SK-N-MC (cell line): ENCODE measurements at regions not wholly inside any gene's neighbourhood (a gene's known extent, or its start where the extent isn't known, plus 50 kb on each side); places are given as distances from the start of the nearest gene placed in this dataset.
"Not testable (repeated sequence)": the region's sequence is repeated elsewhere in the genome, so short reads cannot be mapped to it uniquely, and the experiment has no call there.

Source experiments
- DNase-seq: peaks from one replicate; pipeline ENCODE4 v3.0.0-alpha.2; 2011; ENCODE audit warnings: low read depth, low spot score
- H3K27ac ChIP-seq: fragments of 200-600 bp; sonication (generic); 2 replicates; pipeline ENCODE4 v1.5.1; 2016; ENCODE audit warnings: mixed run types
- H3K36me3 ChIP-seq: fragments of 200-600 bp; sonication (generic); 2 replicates; pipeline ENCODE4 v1.6.1; 2017; ENCODE audit warnings: antibody characterized with exemption, low read length, mixed read lengths; ENCODE audit not compliant: insufficient read depth
- H3K4me3 ChIP-seq: fragments of 200-600 bp; sonication (generic); 2 replicates; pipeline ENCODE4 v1.5.1; 2016
- H3K9ac ChIP-seq: fragments of 200-600 bp; sonication (generic); 2 replicates; pipeline ENCODE4 v1.8.0; 2017; ENCODE audit warnings: mixed run types, mixed read lengths; ENCODE audit not compliant: insufficient read length
- H3K9me3 ChIP-seq: fragments of 200-600 bp; sonication (generic); 2 replicates; pipeline ENCODE4 v1.6.1; 2017; ENCODE audit warnings: low read depth, mild to moderate bottlenecking, antibody characterized with exemption, low read length, moderate library complexity, mixed read lengths
- EZH2 ChIP-seq: fragments of 200-600 bp; sonication (generic); IDR thresholded peaks from one replicate; pipeline ENCODE4 v1.6.1; 2017; ENCODE audit warnings: antibody characterized with exemption
- FOXP2 ChIP-seq: optimal IDR thresholded peaks from 2 replicates; pipeline ENCODE3; 2011; ENCODE audit warnings: mild to moderate bottlenecking, moderate library complexity; ENCODE audit not compliant: insufficient read depth; ENCODE audit errors: extremely low read length, control extremely low read depth
- POLR2AphosphoS5 ChIP-seq: IDR thresholded peaks from 2 replicates; pipeline ENCODE4 v1.6.1; 2012; ENCODE audit warnings: mild to moderate bottlenecking, low read depth, low read length, borderline replicate concordance

- Histone ChIP-seq H3K27ac (no peak overlapping the region), H3K9ac (no peak overlapping the region), H3K36me3 (no peaks in the 10 kb centered on the region), H3K9me3 (no peaks in the 10 kb centered on the region), H3K4me3 (no peak overlapping the region)
- DNase-seq, result no peak
- TF ChIP-seq POLR2AphosphoS5 (no peak), EZH2 (no peak), FOXP2 (no peak)
Observed at GRCh38 chrX:526295-527224, 104.0 kb upstream of the SHOX start.

- Histone ChIP-seq H3K9ac (no peak overlapping the region), H3K4me3 (no peak overlapping the region), H3K27ac (no peak overlapping the region), H3K9me3 (no peaks in the 10 kb centered on the region), H3K36me3 (no peaks in the 10 kb centered on the region)
- no peak for TF ChIP-seq FOXP2
- no peak for TF ChIP-seq EZH2
- TF ChIP-seq POLR2AphosphoS5, result no peak
- DNase-seq, result no peak
Observed at GRCh38 chrX:530726-531610, 99.6 kb upstream of the SHOX start.

- no peak overlapping the region for H3K9ac ChIP-seq
- no peak overlapping the region for H3K27ac ChIP-seq
- no peak overlapping the region for H3K4me3 ChIP-seq
- no peak for TF ChIP-seq POLR2AphosphoS5
- no peaks in the 10 kb centered on the region for H3K9me3 ChIP-seq
- no peak for DNase-seq
- H3K36me3 ChIP-seq, result no peaks in the 10 kb centered on the region
Observed at GRCh38 chrX:531611-531936, 99.0 kb upstream of the SHOX start.

GRCh38 chrX:534804-535203, 95.8 kb upstream of the SHOX start:
- no peak overlapping the region for H3K9ac ChIP-seq
- no peaks in the 10 kb centered on the region for H3K9me3 ChIP-seq
- no peak overlapping the region for H3K27ac ChIP-seq
- H3K36me3 ChIP-seq, result no peaks in the 10 kb centered on the region
- TF ChIP-seq FOXP2 (no peak), EZH2 (no peak), POLR2AphosphoS5 (no peak)
- no peak overlapping the region for H3K4me3 ChIP-seq
- no peak for DNase-seq

- Histone ChIP-seq H3K36me3 (no peaks in the 10 kb centered on the region), H3K9ac (no peak overlapping the region), H3K9me3 (no peaks in the 10 kb centered on the region), H3K27ac (no peak overlapping the region), H3K4me3 (no peak overlapping the region)
- TF ChIP-seq FOXP2 (no peak), EZH2 (no peak), POLR2AphosphoS5 (no peak)
- no peak for DNase-seq
Observed at GRCh38 chrX:536616-537015, 94.0 kb upstream of the SHOX start.

GRCh38 chrX:537151-537550, 93.4 kb upstream of the SHOX start:
- Histone ChIP-seq H3K4me3 (no peak overlapping the region), H3K9ac (no peak overlapping the region), H3K27ac (no peak overlapping the region), H3K9me3 (no peaks in the 10 kb centered on the region), H3K36me3 (no peaks in the 10 kb centered on the region)
- no peak for DNase-seq
- no peak for TF ChIP-seq EZH2
- no peak for TF ChIP-seq FOXP2
- no peak for TF ChIP-seq POLR2AphosphoS5

- no peaks in the 10 kb centered on the region for H3K9me3 ChIP-seq
- no peak overlapping the region for H3K9ac ChIP-seq
- TF ChIP-seq POLR2AphosphoS5, result no peak
- no peak for TF ChIP-seq FOXP2
- no peak for TF ChIP-seq EZH2
- DNase-seq, result no peak
- H3K36me3 ChIP-seq, result no peaks in the 10 kb centered on the region
- H3K27ac ChIP-seq, result no peak overlapping the region
- H3K4me3 ChIP-seq, result no peak overlapping the region
Observed at GRCh38 chrX:538311-538710, 92.3 kb upstream of the SHOX start.

GRCh38 chrX:541006-541405, 89.6 kb upstream of the SHOX start:
- not testable (repeated sequence) for H3K9ac ChIP-seq, H3K9me3 ChIP-seq, H3K27ac ChIP-seq, H3K36me3 ChIP-seq, H3K4me3 ChIP-seq, DNase-seq
